Lower leg skin (tissue), 4 donors: ENCODE measurements at regions not wholly inside any gene's neighbourhood (a gene's known extent, or its start where the extent isn't known, plus 50 kb on each side); places are given as distances from the start of the nearest gene placed in this dataset.

Experiments
- DNase-seq, 2 donors: peaks; one replicate each; pipeline ENCODE4 v3.0.0-alpha.2; 2019; ENCODE audit warnings: low spot score in 2 of 2
- H3K4me3 ChIP-seq: fragments of 200-600 bp; sonication (generic); 2 replicates; pipeline ENCODE4 v1.5.1; 2017; ENCODE audit warnings: mild to moderate bottlenecking, low read depth; ENCODE audit not compliant: poor library complexity, severe bottlenecking
- POLR2A ChIP-seq, 2 donors: fragments of 450-650 bp; IDR thresholded peaks; one replicate each; pipeline ENCODE4 v1.6.1; 2016 to 2017; ENCODE audit warnings: antibody characterized with exemption in 2 of 2, mild to moderate bottlenecking in 1 of 2, moderate library complexity in 1 of 2
- WGBS, 2 donors: methylation state at CpG; one replicate each; pipeline ENCODE4 v1.1.5; 2018; 5-methylcytosine and 5-hydroxymethylcytosine counted together
- intact Hi-C: fragments of 100-400 bp; cut with DNase I; formaldehyde crosslinking; loops from one replicate; pipeline ENCODE4 v1.15.0; 2023; ENCODE audit warnings: low total_unique reads
- TF ChIP-seq, protein P1 (sequence below), 3 donors: fragments of 450-650 bp; IDR thresholded peaks; one replicate each; pipeline ENCODE4 v1.5.1; 2016; ENCODE audit warnings: antibody characterized with exemption in 3 of 3, mild to moderate bottlenecking in 3 of 3, moderate library complexity in 2 of 3

GRCh38 chr6:81843302-81843701 is 90.8 kb upstream of the TENT5A start:
- intact Hi-C loops, result no loop called here
- WGBS, 2 donors, result 29 to 50% methylated on average over 2 of the region's 2 CpGs

GRCh38 chr6:81842254-81842653 is 89.8 kb upstream of the TENT5A start:
- no peak for DNase-seq
- no peak for TF ChIP-seq POLR2A (IDR thresholded peaks at IDR 0.05)
- TF ChIP-seq, protein P1, sequence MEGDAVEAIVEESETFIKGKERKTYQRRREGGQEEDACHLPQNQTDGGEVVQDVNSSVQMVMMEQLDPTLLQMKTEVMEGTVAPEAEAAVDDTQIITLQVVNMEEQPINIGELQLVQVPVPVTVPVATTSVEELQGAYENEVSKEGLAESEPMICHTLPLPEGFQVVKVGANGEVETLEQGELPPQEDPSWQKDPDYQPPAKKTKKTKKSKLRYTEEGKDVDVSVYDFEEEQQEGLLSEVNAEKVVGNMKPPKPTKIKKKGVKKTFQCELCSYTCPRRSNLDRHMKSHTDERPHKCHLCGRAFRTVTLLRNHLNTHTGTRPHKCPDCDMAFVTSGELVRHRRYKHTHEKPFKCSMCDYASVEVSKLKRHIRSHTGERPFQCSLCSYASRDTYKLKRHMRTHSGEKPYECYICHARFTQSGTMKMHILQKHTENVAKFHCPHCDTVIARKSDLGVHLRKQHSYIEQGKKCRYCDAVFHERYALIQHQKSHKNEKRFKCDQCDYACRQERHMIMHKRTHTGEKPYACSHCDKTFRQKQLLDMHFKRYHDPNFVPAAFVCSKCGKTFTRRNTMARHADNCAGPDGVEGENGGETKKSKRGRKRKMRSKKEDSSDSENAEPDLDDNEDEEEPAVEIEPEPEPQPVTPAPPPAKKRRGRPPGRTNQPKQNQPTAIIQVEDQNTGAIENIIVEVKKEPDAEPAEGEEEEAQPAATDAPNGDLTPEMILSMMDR (IDR thresholded peaks at IDR 0.05), result no peak
- H3K4me3 ChIP-seq, result no peak overlapping the region
- intact Hi-C loops, result no loop called here

More at GRCh38 chr6:81843302-81843701, 90.8 kb upstream of the TENT5A start:
- no peak for TF ChIP-seq POLR2A (IDR thresholded peaks at IDR 0.05)
- no peak for DNase-seq
- H3K4me3 ChIP-seq, result no peak overlapping the region

DNA sequence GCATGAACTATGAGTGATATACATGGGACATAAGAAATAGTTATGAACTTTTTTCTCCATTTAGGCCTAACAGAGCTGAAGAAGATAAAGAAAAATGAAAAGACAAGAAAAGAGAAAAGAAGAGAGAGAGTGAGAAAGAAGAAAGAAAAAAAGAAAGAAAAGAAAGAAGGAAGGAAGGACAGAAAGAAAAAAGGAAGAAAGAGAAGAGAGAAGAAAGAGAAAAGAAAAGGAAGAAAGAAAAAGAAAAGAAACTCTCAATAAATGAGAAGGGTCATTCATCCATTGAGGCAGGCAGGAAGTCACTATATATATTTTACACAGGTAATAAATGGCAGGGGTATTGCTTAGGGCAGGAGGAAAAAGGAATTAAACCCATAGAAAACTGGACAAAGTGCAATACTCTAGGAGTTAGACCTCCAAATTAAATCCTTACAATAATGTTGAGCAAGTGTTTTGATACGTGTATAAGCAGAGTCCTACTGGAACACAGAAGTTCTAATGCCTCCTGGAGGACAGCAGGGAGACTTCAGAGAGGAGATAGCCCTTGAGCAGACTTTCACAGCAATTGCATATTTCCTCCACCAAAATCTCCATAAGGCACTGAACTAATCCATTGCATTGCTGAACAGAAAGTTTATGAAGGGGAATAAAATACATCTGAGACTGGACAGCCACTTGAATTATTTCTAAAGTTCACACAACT is 86.4 kb upstream of the TENT5A start:
- intact Hi-C loops, result no loop called here
- 72 to 82% methylated on average over 1 of the region's 1 CpG for WGBS, 2 donors
- H3K4me3 ChIP-seq, result no peak overlapping the region
- TF ChIP-seq, protein P1 (IDR thresholded peaks at IDR 0.05), result no peak
- no peak for TF ChIP-seq POLR2A (IDR thresholded peaks at IDR 0.05)
- no peak for DNase-seq

DNA sequence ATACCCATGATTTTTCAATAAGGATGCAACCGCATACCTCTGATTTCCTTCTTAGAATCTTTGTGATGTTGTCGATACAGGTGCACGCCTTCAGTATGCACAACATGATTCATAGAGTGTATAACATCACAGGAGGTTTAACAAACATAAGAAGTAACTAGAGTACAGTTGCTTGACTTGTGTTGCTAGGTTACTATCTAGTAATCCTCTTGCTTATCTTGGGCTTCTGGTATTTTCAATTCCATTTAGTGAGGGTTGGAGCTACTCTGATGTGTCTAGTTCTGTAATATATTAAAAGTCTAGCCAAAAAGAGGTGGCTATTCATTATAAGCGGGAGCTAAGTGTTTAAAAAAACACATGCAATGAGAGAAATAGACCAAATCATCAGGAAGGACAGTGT is 85.5 kb upstream of the TENT5A start:
- H3K4me3 ChIP-seq, result no peak overlapping the region
- no peak for DNase-seq
- 65 to 71% methylated on average over 4 of the region's 4 CpGs for WGBS, 2 donors
- intact Hi-C loops, result no loop called here
- TF ChIP-seq, protein P1 (IDR thresholded peaks at IDR 0.05), result no peak
- TF ChIP-seq POLR2A (IDR thresholded peaks at IDR 0.05), result no peak

- TF ChIP-seq, protein P1 (IDR thresholded peaks at IDR 0.05), result no peak
- no peak for TF ChIP-seq POLR2A (IDR thresholded peaks at IDR 0.05)
- intact Hi-C loops, result no loop called here
- 67 to 71% methylated on average over 5 of the region's 5 CpGs for WGBS, 2 donors
- no peak for DNase-seq
- H3K4me3 ChIP-seq, result no peak overlapping the region
These were observed 81.7 kb upstream of the TENT5A start for GRCh38 chr6:81834141-81834681.

- H3K4me3 ChIP-seq, result no peak overlapping the region
- DNase-seq, result no peak
- no peak for TF ChIP-seq POLR2A (IDR thresholded peaks at IDR 0.05)
- TF ChIP-seq, protein P1 (IDR thresholded peaks at IDR 0.05), result no peak
- intact Hi-C loops, result no loop called here
- WGBS, 2 donors, result 85 to 87% methylated on average over 4 of the region's 4 CpGs
These were observed 79.8 kb upstream of the TENT5A start for GRCh38 chr6:81832304-81832703.
